ENCODE measurements at regions not wholly inside any gene's neighbourhood (a gene's known extent, or its start where the extent isn't known, plus 50 kb on each side); places are given as distances from the start of the nearest gene placed in this dataset.

DNA sequence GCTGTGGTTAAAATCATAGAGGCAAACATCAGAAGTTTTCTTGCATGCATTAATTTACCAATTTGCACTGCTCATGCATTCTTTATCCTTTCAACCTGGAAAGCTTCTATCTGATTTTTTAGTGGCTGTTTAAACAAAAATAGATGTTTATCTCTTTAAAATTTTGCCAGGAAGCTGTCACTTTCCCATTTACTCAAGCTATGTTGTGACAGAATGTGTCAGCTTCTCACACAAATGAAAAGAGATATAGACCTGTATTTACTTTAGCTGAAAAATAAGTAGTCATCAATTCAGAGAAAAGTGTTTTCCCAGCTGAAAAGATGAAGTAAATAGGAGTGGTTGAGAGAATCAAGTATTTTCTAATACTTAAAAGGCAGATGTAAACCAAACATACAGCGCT lies 872.8 kb downstream of the DACH1 start:
- TF ChIP-seq, protein P1, sequence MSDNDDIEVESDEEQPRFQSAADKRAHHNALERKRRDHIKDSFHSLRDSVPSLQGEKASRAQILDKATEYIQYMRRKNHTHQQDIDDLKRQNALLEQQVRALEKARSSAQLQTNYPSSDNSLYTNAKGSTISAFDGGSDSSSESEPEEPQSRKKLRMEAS (IDR thresholded peaks at IDR 0.05; ENCODE audit: low read depth, low read length): no peak
- TF ChIP-seq, protein P2, sequence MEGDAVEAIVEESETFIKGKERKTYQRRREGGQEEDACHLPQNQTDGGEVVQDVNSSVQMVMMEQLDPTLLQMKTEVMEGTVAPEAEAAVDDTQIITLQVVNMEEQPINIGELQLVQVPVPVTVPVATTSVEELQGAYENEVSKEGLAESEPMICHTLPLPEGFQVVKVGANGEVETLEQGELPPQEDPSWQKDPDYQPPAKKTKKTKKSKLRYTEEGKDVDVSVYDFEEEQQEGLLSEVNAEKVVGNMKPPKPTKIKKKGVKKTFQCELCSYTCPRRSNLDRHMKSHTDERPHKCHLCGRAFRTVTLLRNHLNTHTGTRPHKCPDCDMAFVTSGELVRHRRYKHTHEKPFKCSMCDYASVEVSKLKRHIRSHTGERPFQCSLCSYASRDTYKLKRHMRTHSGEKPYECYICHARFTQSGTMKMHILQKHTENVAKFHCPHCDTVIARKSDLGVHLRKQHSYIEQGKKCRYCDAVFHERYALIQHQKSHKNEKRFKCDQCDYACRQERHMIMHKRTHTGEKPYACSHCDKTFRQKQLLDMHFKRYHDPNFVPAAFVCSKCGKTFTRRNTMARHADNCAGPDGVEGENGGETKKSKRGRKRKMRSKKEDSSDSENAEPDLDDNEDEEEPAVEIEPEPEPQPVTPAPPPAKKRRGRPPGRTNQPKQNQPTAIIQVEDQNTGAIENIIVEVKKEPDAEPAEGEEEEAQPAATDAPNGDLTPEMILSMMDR (IDR thresholded peaks at IDR 0.05; ENCODE audit: low read depth, low read length): no peak
- TF ChIP-seq POLR2A (IDR thresholded peaks at IDR 0.05; ENCODE audit: extremely low read depth, insufficient read length): no peak

Data from NB4 (cell line).